Brain microvascular endothelial cell (primary cell): ENCODE measurements at regions not wholly inside any gene's neighbourhood (a gene's known extent, or its start where the extent isn't known, plus 50 kb on each side); places are given as distances from the start of the nearest gene placed in this dataset.

ENCODE experiments used
- DNase-seq: peaks from one replicate; pipeline ENCODE4 v3.0.0-alpha.2; 2020
- H3K27ac ChIP-seq: fragments of 250-450 bp; sonication (Bioruptor Pico); 2 replicates; pipeline ENCODE4 v1.5.1; 2020; ENCODE audit warnings: mild to moderate bottlenecking, moderate library complexity
- H3K27me3 ChIP-seq: fragments of 250-450 bp; sonication (Bioruptor Pico); replicated peaks from 2 replicates; pipeline ENCODE4 v1.5.1; 2020; ENCODE audit warnings: mild to moderate bottlenecking
- H3K36me3 ChIP-seq: fragments of 250-450 bp; sonication (Bioruptor Pico); replicated peaks from 2 replicates; pipeline ENCODE4 v1.5.1; 2020; ENCODE audit warnings: mild to moderate bottlenecking
- H3K4me3 ChIP-seq: 2 replicates; pipeline ENCODE4 v1.5.1; 2011; ENCODE audit warnings: low read depth, mild to moderate bottlenecking, control low read depth, low read length, moderate library complexity
- in situ Hi-C: cut with HindIII; loops from 2 replicates; pipeline ENCODE4 v1.10.0; 2017; ENCODE audit warnings: low sequenced_read_pairs, low pct_ligation_motif_present
- TF ChIP-seq, protein P1 (sequence below): IDR thresholded peaks from 2 replicates; pipeline ENCODE4 v1.5.1; 2011; ENCODE audit warnings: low read depth, mild to moderate bottlenecking, moderate library complexity, low read length, control low read depth, inconsistent platforms; ENCODE audit errors: missing control alignments

DNA sequence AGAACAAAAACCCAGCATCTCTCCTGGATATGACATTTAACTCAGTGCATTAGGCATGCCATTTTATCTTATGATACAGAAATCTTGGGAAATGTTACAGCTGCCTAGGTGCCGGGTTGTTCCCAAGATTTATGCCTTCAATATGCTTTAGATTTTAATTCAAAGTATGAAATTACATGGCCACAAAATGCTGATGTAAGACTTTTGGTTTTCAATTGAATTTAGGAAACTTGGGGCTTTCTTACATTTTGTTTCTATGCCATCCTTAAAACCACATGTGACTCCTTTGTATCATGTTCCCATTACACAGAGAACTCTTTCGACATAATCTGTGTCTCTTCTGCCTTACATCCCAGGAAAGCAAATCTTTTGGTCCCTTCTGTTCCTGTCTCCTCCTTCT, 83.9 kb downstream of the CCNA1 start:
- H3K36me3 ChIP-seq, result no peaks in the 10 kb centered on the region
- H3K27ac ChIP-seq, result no peak overlapping the region
- TF ChIP-seq, protein P1, sequence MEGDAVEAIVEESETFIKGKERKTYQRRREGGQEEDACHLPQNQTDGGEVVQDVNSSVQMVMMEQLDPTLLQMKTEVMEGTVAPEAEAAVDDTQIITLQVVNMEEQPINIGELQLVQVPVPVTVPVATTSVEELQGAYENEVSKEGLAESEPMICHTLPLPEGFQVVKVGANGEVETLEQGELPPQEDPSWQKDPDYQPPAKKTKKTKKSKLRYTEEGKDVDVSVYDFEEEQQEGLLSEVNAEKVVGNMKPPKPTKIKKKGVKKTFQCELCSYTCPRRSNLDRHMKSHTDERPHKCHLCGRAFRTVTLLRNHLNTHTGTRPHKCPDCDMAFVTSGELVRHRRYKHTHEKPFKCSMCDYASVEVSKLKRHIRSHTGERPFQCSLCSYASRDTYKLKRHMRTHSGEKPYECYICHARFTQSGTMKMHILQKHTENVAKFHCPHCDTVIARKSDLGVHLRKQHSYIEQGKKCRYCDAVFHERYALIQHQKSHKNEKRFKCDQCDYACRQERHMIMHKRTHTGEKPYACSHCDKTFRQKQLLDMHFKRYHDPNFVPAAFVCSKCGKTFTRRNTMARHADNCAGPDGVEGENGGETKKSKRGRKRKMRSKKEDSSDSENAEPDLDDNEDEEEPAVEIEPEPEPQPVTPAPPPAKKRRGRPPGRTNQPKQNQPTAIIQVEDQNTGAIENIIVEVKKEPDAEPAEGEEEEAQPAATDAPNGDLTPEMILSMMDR, result no peak
- H3K27me3 ChIP-seq, result no peaks in the 10 kb centered on the region
- DNase-seq, result no peak
- in situ Hi-C loops, result no loop called here
- H3K4me3 ChIP-seq, result no peak overlapping the region

DNA sequence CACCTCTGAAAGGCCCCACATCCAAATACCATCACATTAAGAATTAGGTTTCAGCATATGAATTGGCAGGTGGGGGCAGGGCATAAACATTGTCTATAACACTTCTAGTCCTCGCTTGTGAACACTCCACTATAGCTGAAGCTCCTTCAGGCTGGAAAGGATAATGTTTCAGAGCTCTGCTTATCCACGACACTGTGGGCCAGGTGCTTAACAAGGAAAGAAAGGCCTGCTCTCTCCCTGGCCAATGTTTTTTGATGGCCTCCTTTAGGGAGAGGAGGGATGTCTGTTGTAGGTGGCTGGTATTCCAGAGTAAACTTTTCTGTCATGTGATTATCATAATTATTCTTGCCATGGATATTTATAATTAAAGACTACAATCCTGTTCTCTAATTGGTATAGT, 86.4 kb downstream of the CCNA1 start:
- in situ Hi-C loops, result no loop called here
- Histone ChIP-seq H3K27ac (no peak overlapping the region), H3K36me3 (no peaks in the 10 kb centered on the region), H3K27me3 (no peaks in the 10 kb centered on the region), H3K4me3 (no peak overlapping the region)
- TF ChIP-seq, protein P1, result no peak
- DNase-seq, result no peak

DNA sequence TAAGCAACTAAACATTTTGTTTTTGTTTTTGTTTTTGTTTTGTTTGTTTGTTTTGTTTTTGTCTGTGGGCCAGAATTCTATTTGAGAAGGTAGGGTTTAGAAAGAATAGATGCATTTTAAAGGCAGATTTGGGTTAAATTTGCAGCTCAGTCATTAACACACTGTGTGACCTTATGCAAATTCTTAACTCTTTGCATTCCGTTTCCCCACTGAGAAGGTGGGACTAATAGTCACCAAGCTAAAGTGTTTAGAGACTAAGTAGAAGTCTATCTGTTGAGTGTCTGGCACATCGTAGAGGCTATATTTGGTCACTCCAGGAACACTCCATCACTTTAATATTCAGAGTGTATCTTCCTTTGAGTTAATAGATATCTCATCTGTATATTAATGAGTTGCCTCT, 87.1 kb downstream of the CCNA1 start:
- Histone ChIP-seq H3K36me3 (no peaks in the 10 kb centered on the region), H3K27ac (no peak overlapping the region), H3K4me3 (no peak overlapping the region), H3K27me3 (no peaks in the 10 kb centered on the region)
- TF ChIP-seq, protein P1, result no peak
- in situ Hi-C loops, result no loop called here
- DNase-seq, result no peak

- TF ChIP-seq, protein P1, result no peak
- in situ Hi-C loops, result no loop called here
- no peak for DNase-seq
- no peaks in the 10 kb centered on the region for H3K27me3 ChIP-seq
- H3K4me3 ChIP-seq, result no peak overlapping the region
- H3K36me3 ChIP-seq, result no peaks in the 10 kb centered on the region
- H3K27ac ChIP-seq, result no peak overlapping the region
Measured at GRCh38 chr13:36520111-36520510, 87.8 kb downstream of the CCNA1 start.

- Histone ChIP-seq H3K27me3 (no peaks in the 10 kb centered on the region), H3K4me3 (no peak overlapping the region), H3K36me3 (no peaks in the 10 kb centered on the region), H3K27ac (no peak overlapping the region)
- TF ChIP-seq, protein P1, result no peak
- in situ Hi-C loops, result no loop called here
- DNase-seq, result no peak
Measured at GRCh38 chr13:36526897-36527296, 94.6 kb downstream of the CCNA1 start.

- no peak for DNase-seq
- no peaks in the 10 kb centered on the region for H3K27me3 ChIP-seq
- no peaks in the 10 kb centered on the region for H3K36me3 ChIP-seq
- in situ Hi-C loops, result no loop called here
- H3K4me3 ChIP-seq, result no peak overlapping the region
- TF ChIP-seq, protein P1, result no peak
- no peak overlapping the region for H3K27ac ChIP-seq
Measured at GRCh38 chr13:36528105-36528504, 95.8 kb downstream of the CCNA1 start.
